ENCODE measurements at regions not wholly inside any gene's neighbourhood (a gene's known extent, or its start where the extent isn't known, plus 50 kb on each side); places are given as distances from the start of the nearest gene placed in this dataset.
A peak's percentile ranks its signal among the peaks of the same experiment; 100 is the strongest.
"Not testable (repeated sequence)": the region's sequence is repeated elsewhere in the genome, so short reads cannot be mapped to it uniquely, and the experiment has no call there.

DNA sequence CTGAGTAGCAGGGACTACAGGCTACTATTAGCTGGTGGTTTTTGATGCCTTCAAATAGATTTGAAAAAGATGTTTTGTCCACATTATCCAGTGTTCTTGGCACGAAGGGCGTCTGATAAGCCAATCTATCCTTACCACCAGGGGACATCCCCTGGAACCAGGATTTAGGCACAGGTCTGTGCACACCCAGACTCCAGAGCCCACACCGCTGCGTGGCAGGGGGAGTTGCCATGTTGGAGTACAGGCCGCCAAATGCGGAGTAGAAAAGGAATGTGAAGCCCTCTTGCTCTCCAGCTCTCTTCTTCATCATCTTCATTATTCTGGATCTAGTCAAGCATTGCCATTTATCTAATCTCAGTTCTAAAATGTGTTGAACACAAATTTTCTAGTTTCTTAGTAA is 54.3 kb downstream of the RNU1-4 start:
- DNase-seq: peak; percentile 32

GRCh38 chr1:16795119-16795518 is 54.8 kb downstream of the RNU1-4 start:
- not testable (repeated sequence) for DNase-seq

DNA sequence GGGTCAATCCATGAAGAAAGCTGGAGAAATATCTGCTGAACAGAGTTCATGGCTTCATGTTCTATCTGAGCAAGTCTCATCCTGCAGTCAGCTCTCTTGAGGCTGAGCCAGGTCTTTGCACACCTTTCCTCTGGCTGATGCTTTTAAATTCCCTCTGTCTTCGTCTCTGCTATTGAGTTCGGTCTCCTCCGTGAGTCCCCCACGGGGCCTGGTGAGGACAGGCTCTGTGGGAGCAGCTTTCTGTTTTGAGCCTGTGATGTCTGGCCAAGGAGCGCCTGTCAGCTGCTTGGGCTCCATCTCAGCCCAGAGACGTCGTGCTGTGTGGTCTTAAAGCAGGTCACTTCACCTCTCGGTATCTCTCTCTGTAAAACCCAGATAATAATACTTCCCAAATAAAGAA is 55.9 kb downstream of the RNU1-4 start:
- DNase-seq: not testable (repeated sequence)

- not testable (repeated sequence) for DNase-seq
Observed at GRCh38 chr1:16796625-16797046, 56.3 kb downstream of the RNU1-4 start.

DNA sequence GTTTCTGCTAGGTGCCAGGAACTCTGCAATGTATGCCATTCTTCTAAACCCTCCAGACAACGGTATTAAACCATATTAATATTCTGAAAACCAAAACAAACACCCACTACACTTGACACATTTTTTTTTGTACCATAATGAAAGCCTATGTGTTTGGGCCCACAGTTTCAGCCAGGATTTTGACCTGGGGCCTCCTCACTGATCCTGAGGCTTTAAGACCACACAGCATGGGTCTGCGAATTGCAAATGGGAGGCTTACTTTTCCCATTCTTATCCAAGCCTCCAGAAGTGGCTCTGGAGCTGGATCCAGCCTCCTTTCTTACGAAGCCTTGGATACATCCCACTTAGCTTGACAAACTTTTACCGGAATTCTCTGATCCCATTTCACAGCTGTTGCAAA is 56.7 kb downstream of the RNU1-4 start:
- DNase-seq: not testable (repeated sequence)

- peak; percentile 35 for DNase-seq
Observed at GRCh38 chr1:16798050-16798449, 57.7 kb downstream of the RNU1-4 start.
